GM12878 (cell line): ENCODE measurements at regions not wholly inside any gene's neighbourhood (a gene's known extent, or its start where the extent isn't known, plus 50 kb on each side); places are given as distances from the start of the nearest gene placed in this dataset.
A peak's percentile ranks its signal among the peaks of the same experiment; 100 is the strongest.

Experiments used
- ATAC-seq: fragments of 200-7000 bp; cut with Tn5 transposase; 3 replicates; pipeline ENCODE4 v1.9.1; 2020; ENCODE audit warnings: mild to moderate bottlenecking, moderate library complexity
- BruUV-seq: library from RNA; stranded (reverse); fragments of 400-500 nt; replicated peaks from 2 replicates; lab custom pipeline; 2021; lab: Mats Ljungman, UMichigan
- CTCF ChIA-PET: fragments of 300-600 bp; sonication (Branson Sonifier 250); formaldehyde crosslinking; extraction: SDS; loops from one replicate; lab custom pipeline; 2021; ENCODE audit warnings: inconsistent platforms; lab: Yijun Ruan, JAX
- POLR2A ChIA-PET: fragments of 350-600 bp; formaldehyde crosslinking; extraction: SDS; loops from one replicate; lab custom pipeline; 2021; ENCODE audit warnings: inconsistent platforms; lab: Charles Lee
- RAD21 ChIA-PET: fragments of 300-600 bp; sonication (Branson Sonifier 250); formaldehyde crosslinking; loops from one replicate; lab custom pipeline; 2023; ENCODE audit warnings: antibody characterized with exemption; ENCODE audit not compliant: unreplicated experiment; lab: Charles Lee
- SMC1A ChIA-PET: fragments of 300-600 bp; sonication (Branson Sonifier 250); formaldehyde crosslinking; loops from one replicate; lab custom pipeline; 2023; ENCODE audit not compliant: unreplicated experiment, uncharacterized antibody; lab: Charles Lee
- DNase-seq: peaks from one replicate; pipeline ENCODE4 v3.0.0-alpha.2; 2011; ENCODE audit warnings: low read depth, low spot score
- FAIRE-seq: peaks from 3 replicates; lab custom pipeline; 2011; peaks lifted over from hg19 to GRCh38; lab: Jason Lieb, UNC
- H2AFZ ChIP-seq: 2 replicates; pipeline ENCODE4 v1.6.0; 2011; ENCODE audit warnings: low read depth, low read length, control low read depth; ENCODE audit not compliant: control insufficient read depth
- H3K27ac ChIP-seq: 2 replicates; pipeline ENCODE4 v1.5.1; 2011; ENCODE audit warnings: control low read depth; ENCODE audit not compliant: control insufficient read depth, insufficient read depth
- H3K27me3 ChIP-seq, 2 experiments: replicated peaks in 1 of 2; 2 replicates each; pipeline versions ENCODE4 v1.6.0 to v1.6.1; 2011; ENCODE audit warnings: low read length in 1 of 2; ENCODE audit not compliant: control insufficient read depth in 2 of 2, insufficient read depth in 2 of 2
- H3K36me3 ChIP-seq, 2 experiments: 2 replicates each; pipeline ENCODE4 v1.5.1; 2011; ENCODE audit warnings: low read length in 1 of 2; ENCODE audit not compliant: control insufficient read depth in 2 of 2, insufficient read depth in 2 of 2
- H3K4me1 ChIP-seq: 2 replicates; pipeline ENCODE4 v1.6.1; 2011; ENCODE audit warnings: mild to moderate bottlenecking, low read length, moderate library complexity, mixed read lengths; ENCODE audit not compliant: control insufficient read depth, insufficient read depth
- H3K4me2 ChIP-seq: 2 replicates; pipeline ENCODE4 v1.6.0; 2011; ENCODE audit warnings: control low read depth; ENCODE audit not compliant: control insufficient read depth, insufficient read depth
- H3K4me3 ChIP-seq: fragments of 200-600 bp; sonication (generic); 2 replicates; pipeline ENCODE4 v1.5.1; 2016
- H3K79me2 ChIP-seq: 2 replicates; pipeline ENCODE4 v1.6.0; 2011; ENCODE audit warnings: low read length; ENCODE audit not compliant: control insufficient read depth, insufficient read depth
- H3K9ac ChIP-seq: 2 replicates; pipeline ENCODE4 v1.8.0; 2011; ENCODE audit warnings: low read length, control low read depth, mixed read lengths; ENCODE audit not compliant: control insufficient read depth, insufficient read depth
- H3K9me3 ChIP-seq: replicated peaks from 3 replicates; pipeline ENCODE4 v1.5.1; 2011; ENCODE audit warnings: mild to moderate bottlenecking, low read length; ENCODE audit not compliant: control insufficient read depth, insufficient read depth
- H4K20me1 ChIP-seq: 2 replicates; pipeline ENCODE4 v1.6.0; 2011; ENCODE audit not compliant: control insufficient read depth, insufficient read depth
- CTCF ChIP-seq, 3 experiments: IDR thresholded peaks in 2 of 3; conservative IDR thresholded peaks in 1 of 3; 2 replicates each; pipeline ENCODE4 v1.5.1; 2011; ENCODE audit warnings: low read depth in 3 of 3, low read length in 3 of 3, mild to moderate bottlenecking in 3 of 3, control low read depth in 2 of 3, moderate library complexity in 2 of 3, inconsistent platforms in 1 of 3, mixed read lengths in 1 of 3; ENCODE audit not compliant: control insufficient read depth in 2 of 3, insufficient read depth in 1 of 3; ENCODE audit errors: extremely low read depth in 1 of 3
- FOXM1 ChIP-seq: IDR thresholded peaks from 2 replicates; pipeline ENCODE4 v1.6.1; 2012; ENCODE audit warnings: low read depth, mild to moderate bottlenecking, inconsistent platforms, low read length, moderate library complexity
- IKZF1 ChIP-seq: fragments of 450-650 bp; conservative IDR thresholded peaks from 2 replicates; pipeline ENCODE4 v1.6.1; 2017; ENCODE audit warnings: antibody characterized with exemption, mild to moderate bottlenecking
- RAD21 ChIP-seq: IDR thresholded peaks from 2 replicates; pipeline ENCODE4 v1.6.1; 2011; ENCODE audit warnings: mild to moderate bottlenecking, low read depth, low read length, moderate library complexity; ENCODE audit not compliant: insufficient read depth
- SMC3 ChIP-seq: IDR thresholded peaks from 2 replicates; pipeline ENCODE4 v1.6.1; 2011; ENCODE audit warnings: low read length, improper control_type of control experiment, borderline replicate concordance
- WGBS: methylation state at CpG from one replicate; pipeline ENCODE4 v1.1.6; 2016; ENCODE audit warnings: low lambda C conversion rate; ENCODE audit not compliant: insufficient replicate concordance, insufficient coverage; ENCODE audit errors: missing lambda C conversion rate; 5-methylcytosine and 5-hydroxymethylcytosine counted together
- in situ Hi-C: fragments of 300-500 bp; cut with MboI; formaldehyde crosslinking; loops from 9 replicates; pipeline ENCODE4 v1.14.3; 2018; ENCODE audit warnings: mixed read lengths
- intact Hi-C: fragments of 100-400 bp; cut with micrococcal nuclease; formaldehyde crosslinking; loops from one replicate; pipeline ENCODE4 v1.14.2; 2022; ENCODE audit not compliant: unreplicated experiment
- TF ChIP-seq, protein P1 (sequence below): fragments of 450-650 bp; IDR thresholded peaks from 2 replicates; pipeline ENCODE4 v1.6.1; 2016; ENCODE audit warnings: mild to moderate bottlenecking

DNA sequence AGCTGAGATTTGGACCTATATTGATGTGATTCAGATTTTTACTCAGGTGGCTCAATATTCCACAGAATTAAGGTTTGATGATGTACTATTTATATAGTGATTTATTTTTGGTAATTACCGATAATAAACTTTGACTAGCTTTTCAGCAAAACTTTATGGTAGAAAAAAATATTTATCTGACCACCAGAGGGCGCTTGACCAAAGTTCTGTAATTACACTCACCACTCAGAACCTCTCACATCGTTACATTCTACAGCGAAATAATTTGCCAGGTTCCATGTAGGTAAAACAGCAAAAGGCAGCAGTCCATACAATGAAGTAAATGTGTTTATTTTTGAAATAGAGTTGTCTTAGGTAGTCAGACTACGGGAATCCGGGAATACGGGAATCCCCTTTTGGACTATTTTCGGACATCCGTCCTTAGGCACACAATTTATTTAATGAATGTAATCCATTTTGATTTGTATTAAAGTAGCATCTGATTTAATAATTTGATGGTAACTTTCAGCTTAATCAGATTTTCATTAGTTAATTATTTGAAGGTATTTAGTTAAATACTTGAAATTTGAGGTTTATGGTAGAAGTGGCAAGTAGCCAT lies 143.0 kb upstream of the DDHD1 start:
- FAIRE-seq (peak; percentile 61), DNase-seq (no peak), ATAC-seq (peak; percentile 63)
- in situ Hi-C loops = no loop called here
- POLR2A ChIA-PET = no interaction called here
- no peak overlapping the region for H3K4me3 ChIP-seq
- CTCF ChIA-PET = interaction anchor here (0.6 to 2.8 kb wide), 37 partner anchors 10 to 1294 kb away, joined by 3 to 48 read pairs (median 4); no protein-coding TSS in a partner anchor
- intact Hi-C loops = loop anchor here (2.0 kb wide), 1 partner anchor 1053 kb away; no protein-coding TSS in a partner anchor
- no peak overlapping the region for H3K9ac ChIP-seq
- no peaks in the 10 kb centered on the region for H3K27me3 ChIP-seq
- no peaks in the 10 kb centered on the region for H3K79me2 ChIP-seq
- H3K9me3 ChIP-seq = no peaks in the 10 kb centered on the region
- H3K4me2 ChIP-seq = no peak overlapping the region
- H2AFZ ChIP-seq = no peak overlapping the region
- 50% methylated on average over 9 of the region's 9 CpGs for WGBS
- BruUV-seq = no TSS peak
- no peaks in the 10 kb centered on the region for H4K20me1 ChIP-seq
- H3K4me1 ChIP-seq = no peaks in the 10 kb centered on the region
- RAD21 ChIA-PET = interaction anchor here (0.7 to 2.0 kb wide), 5 partner anchors 9 to 1052 kb away, joined by 3 to 16 read pairs (median 3); no protein-coding TSS in a partner anchor
- H3K36me3 ChIP-seq = no peaks in the 10 kb centered on the region
- TF ChIP-seq IKZF1 (no peak), CTCF (IDR thresholded peaks at IDR 0.05 in 2 of 3, conservative IDR thresholded peaks at IDR 0.05 in 1 of 3; ENCODE audit: control insufficient read depth in 2 of 3, extremely low read depth in 1 of 3, insufficient read depth in 1 of 3, low read depth in 3 of 3, low read length in 3 of 3) (peak; percentile 49 to 55 (median 52); a peak in 5 of 6 replicates), RAD21 (peak; percentile 32; the same call in 1 of the 2 replicates), FOXM1 (no peak), SMC3 (peak; percentile 40; the same call in 1 of the 2 replicates)
- TF ChIP-seq, protein P1, sequence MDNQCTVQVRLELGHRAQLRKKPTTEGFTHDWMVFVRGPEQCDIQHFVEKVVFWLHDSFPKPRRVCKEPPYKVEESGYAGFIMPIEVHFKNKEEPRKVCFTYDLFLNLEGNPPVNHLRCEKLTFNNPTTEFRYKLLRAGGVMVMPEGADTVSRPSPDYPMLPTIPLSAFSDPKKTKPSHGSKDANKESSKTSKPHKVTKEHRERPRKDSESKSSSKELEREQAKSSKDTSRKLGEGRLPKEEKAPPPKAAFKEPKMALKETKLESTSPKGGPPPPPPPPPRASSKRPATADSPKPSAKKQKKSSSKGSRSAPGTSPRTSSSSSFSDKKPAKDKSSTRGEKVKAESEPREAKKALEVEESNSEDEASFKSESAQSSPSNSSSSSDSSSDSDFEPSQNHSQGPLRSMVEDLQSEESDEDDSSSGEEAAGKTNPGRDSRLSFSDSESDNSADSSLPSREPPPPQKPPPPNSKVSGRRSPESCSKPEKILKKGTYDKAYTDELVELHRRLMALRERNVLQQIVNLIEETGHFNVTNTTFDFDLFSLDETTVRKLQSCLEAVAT = 0 out of 2 replicates have a peak, but pooled peaks have one; percentile 39
- TF ChIP-seq, all 136 proteins: peak for 4
- SMC1A ChIA-PET = interaction anchor here (0.6 to 3.6 kb wide), 11 partner anchors 10 to 1052 kb away, joined by 3 to 18 read pairs (median 3); partner anchors contain the start of gene DDHD1
- no peak overlapping the region for H3K27ac ChIP-seq
